Ectodermal cell (in vitro differentiated cells): ENCODE measurements at regions not wholly inside any gene's neighbourhood (a gene's known extent, or its start where the extent isn't known, plus 50 kb on each side); places are given as distances from the start of the nearest gene placed in this dataset.
"Not testable (repeated sequence)": the region's sequence is repeated elsewhere in the genome, so short reads cannot be mapped to it uniquely, and the experiment has no call there.

Source experiments
- H3K27ac ChIP-seq: 2 replicates; pipeline ENCODE4 v1.7.0; 2013; ENCODE audit warnings: mild to moderate bottlenecking, low read depth, low read length; ENCODE audit not compliant: insufficient read depth, poor library complexity, severe bottlenecking
- H3K27me3 ChIP-seq: 2 replicates; pipeline ENCODE4 v1.7.0; 2013; ENCODE audit warnings: mild to moderate bottlenecking, low read length; ENCODE audit not compliant: insufficient read depth, control insufficient read depth, poor library complexity, severe bottlenecking
- H3K36me3 ChIP-seq: one replicate; pipeline ENCODE4 v1.7.0; 2013; ENCODE audit warnings: low read length; ENCODE audit not compliant: control insufficient read depth, insufficient read depth
- H3K4me1 ChIP-seq: one replicate; pipeline ENCODE4 v1.7.0; 2013; ENCODE audit warnings: low read length; ENCODE audit not compliant: control insufficient read depth, insufficient read depth
- H3K4me3 ChIP-seq: 2 replicates; pipeline ENCODE4 v1.7.0; 2013; ENCODE audit warnings: low read depth, low read length, control low read depth; ENCODE audit not compliant: insufficient read depth
- H3K9me3 ChIP-seq: 2 replicates; pipeline ENCODE4 v1.7.0; 2013; ENCODE audit warnings: mild to moderate bottlenecking, low read length, moderate library complexity; ENCODE audit not compliant: control insufficient read depth
- WGBS, 2 experiments: methylation state at CpG; one replicate each; pipeline ENCODE4 v1.1.7; 2013; ENCODE audit warnings: missing lambda C conversion rate in 2 of 2; 5-methylcytosine and 5-hydroxymethylcytosine counted together

DNA sequence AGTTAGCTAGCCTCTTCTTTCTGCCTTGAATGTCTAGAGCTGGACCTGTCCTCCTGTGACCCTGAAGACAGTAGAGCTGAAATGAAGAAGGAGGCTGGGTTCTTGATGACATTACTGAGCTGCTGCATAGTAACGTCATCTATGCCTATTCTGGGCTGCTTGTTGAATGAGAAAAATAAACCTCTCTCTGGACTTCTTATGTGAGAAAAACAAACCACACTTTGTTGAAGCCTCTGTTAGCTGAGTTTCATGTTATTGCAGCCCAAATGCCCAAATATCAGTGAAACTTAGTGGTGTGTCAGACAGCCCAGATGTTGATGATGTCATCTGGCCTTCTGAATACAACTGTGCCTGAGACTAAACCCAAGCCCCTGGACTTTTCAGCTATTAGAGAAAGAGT, 67.0 kb upstream of the MAX start:
- Histone ChIP-seq H3K27me3 (no peaks in the 10 kb centered on the region), H3K4me3 (no peak overlapping the region), H3K36me3 (no peaks in the 10 kb centered on the region), H3K9me3 (no peaks in the 10 kb centered on the region), H3K27ac (no peak overlapping the region), H3K4me1 (peaks cover 15% of the 10 kb centered on the region)
- WGBS, 2 experiments, result 77 to 97% methylated on average over 1 of the region's 1 CpG

GRCh38 chr14:65170318-65170717, 68.0 kb upstream of the MAX start:
- H3K9me3 ChIP-seq, result no peaks in the 10 kb centered on the region
- H3K27ac ChIP-seq, result no peak overlapping the region
- WGBS, 2 experiments, result 90 to 93% methylated on average over 5 to 7 of the region's 7 CpGs
- no peak overlapping the region for H3K4me3 ChIP-seq
- peaks cover 15% of the 10 kb centered on the region for H3K4me1 ChIP-seq
- H3K27me3 ChIP-seq, result no peaks in the 10 kb centered on the region
- no peaks in the 10 kb centered on the region for H3K36me3 ChIP-seq

GRCh38 chr14:65170768-65171507, 68.6 kb upstream of the MAX start:
- Histone ChIP-seq H3K4me3 (no peak overlapping the region), H3K4me1 (peaks cover 15% of the 10 kb centered on the region), H3K27ac (no peak overlapping the region), H3K27me3 (no peaks in the 10 kb centered on the region), H3K36me3 (no peaks in the 10 kb centered on the region), H3K9me3 (no peaks in the 10 kb centered on the region)
- 30 to 33% methylated on average over 17 of the region's 17 CpGs for WGBS, 2 experiments

DNA sequence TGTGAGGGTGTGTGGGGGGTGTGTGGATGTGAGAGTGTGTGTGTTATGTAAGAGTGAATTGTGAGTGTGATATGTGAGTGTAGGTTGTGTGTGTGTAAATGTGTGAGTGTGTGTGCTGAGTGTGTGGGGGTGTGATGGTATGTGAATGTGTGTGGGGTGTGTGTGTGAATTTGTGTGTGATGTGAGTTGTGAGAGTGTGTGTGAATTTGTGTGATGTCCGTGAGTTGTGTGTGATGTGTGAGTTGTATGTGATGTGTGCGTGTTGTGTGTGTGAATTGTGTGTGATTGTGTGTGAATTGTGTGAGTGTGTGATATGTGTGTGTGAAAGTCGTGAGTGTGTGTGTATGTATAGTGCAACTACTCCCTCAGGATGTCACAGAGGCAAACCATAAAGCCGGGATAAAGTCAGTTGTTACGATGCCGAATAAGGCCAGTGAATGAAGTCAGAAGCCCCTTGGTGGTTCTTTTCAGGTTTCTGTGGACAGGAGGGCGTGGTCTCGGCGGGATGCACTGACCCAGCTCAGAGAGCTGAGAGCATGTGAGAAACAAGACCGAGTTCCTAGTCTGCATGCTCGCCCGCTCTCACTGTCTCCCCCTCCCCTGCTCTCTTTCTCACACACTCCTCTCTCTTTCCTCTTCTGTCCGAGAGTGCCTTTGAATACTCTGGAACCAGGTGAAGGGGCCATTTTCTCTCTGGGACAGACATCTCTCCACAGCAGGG, 71.8 kb upstream of the MAX start:
- Histone ChIP-seq H3K4me3 (no peak overlapping the region), H3K4me1 (peaks cover 15% of the 10 kb centered on the region), H3K36me3 (no peaks in the 10 kb centered on the region), H3K9me3 (no peaks in the 10 kb centered on the region), H3K27me3 (no peaks in the 10 kb centered on the region), H3K27ac (no peak overlapping the region)
- WGBS, 2 experiments, result 24 to 25% methylated on average over 13 of the region's 13 CpGs

DNA sequence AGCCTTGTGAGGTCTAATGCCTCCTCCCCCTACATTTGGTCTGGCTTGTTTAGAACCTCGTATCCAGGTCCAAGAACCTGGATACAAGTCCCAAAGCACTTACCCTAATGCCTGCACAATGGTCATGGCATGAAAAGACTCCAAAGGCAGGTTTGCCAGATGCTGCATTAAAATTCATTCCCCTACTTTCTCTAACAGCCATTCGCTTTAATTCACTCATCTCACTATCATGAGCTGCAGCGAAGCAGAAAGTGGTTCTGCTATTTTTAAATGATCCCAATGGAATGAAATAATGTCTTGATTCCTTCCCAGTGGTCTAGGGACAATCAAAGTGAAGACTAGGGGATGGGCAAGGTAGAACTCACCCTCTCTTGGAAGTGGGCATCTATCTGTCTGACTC, 72.5 kb upstream of the MAX start:
- no peaks in the 10 kb centered on the region for H3K27me3 ChIP-seq
- H3K36me3 ChIP-seq, result no peaks in the 10 kb centered on the region
- 86 to 87% methylated on average over 3 of the region's 3 CpGs for WGBS, 2 experiments
- H3K4me1 ChIP-seq, result peaks cover 15% of the 10 kb centered on the region
- H3K9me3 ChIP-seq, result no peaks in the 10 kb centered on the region
- no peak overlapping the region for H3K27ac ChIP-seq
- H3K4me3 ChIP-seq, result no peak overlapping the region

GRCh38 chr14:65177551-65177950, 75.2 kb upstream of the MAX start:
- H3K27ac ChIP-seq, result no peak overlapping the region
- no peaks in the 10 kb centered on the region for H3K36me3 ChIP-seq
- no peak overlapping the region for H3K4me3 ChIP-seq
- H3K4me1 ChIP-seq, result peaks cover 7% of the 10 kb centered on the region
- no peaks in the 10 kb centered on the region for H3K27me3 ChIP-seq
- WGBS, 2 experiments, result 93 to 95% methylated on average over 4 of the region's 4 CpGs
- H3K9me3 ChIP-seq, result no peaks in the 10 kb centered on the region

GRCh38 chr14:65179231-65179630, 76.9 kb upstream of the MAX start:
- H3K27me3 ChIP-seq, H3K4me1 ChIP-seq, H3K4me3 ChIP-seq, H3K9me3 ChIP-seq, H3K27ac ChIP-seq, H3K36me3 ChIP-seq: not testable (repeated sequence)
- WGBS, 2 experiments, result 87 to 94% methylated on average over 4 of the region's 4 CpGs

GRCh38 chr14:65179918-65180724, 77.8 kb upstream of the MAX start:
- Histone ChIP-seq H3K27ac (no peak overlapping the region), H3K27me3 (peaks cover 3% of the 10 kb centered on the region), H3K9me3 (no peaks in the 10 kb centered on the region), H3K4me1 (peaks cover 5% of the 10 kb centered on the region), H3K36me3 (no peaks in the 10 kb centered on the region), H3K4me3 (no peak overlapping the region)
- WGBS, 2 experiments, result 82% methylated on average over 8 of the region's 8 CpGs

DNA sequence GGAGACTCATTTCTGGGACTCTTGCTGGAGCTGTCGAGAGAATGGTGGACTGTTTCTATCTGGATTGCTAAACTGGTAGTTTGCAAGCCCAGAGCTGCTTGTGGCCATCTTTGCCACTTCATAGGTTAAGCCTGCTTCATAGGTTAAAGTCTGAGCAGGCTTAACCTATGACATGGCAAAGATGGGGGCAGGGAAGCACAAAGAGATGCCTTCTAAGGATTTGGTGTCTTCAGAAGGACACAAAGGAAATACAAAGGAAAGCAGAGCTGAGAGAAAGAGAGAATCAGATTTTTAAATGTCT, 78.4 kb upstream of the MAX start:
- no peaks in the 10 kb centered on the region for H3K36me3 ChIP-seq
- no peak overlapping the region for H3K27ac ChIP-seq
- peaks cover 6% of the 10 kb centered on the region for H3K4me1 ChIP-seq
- 93 to 94% methylated on average over 1 of the region's 1 CpG for WGBS, 2 experiments
- peaks cover 6% of the 10 kb centered on the region for H3K27me3 ChIP-seq
- H3K4me3 ChIP-seq, result no peak overlapping the region
- no peaks in the 10 kb centered on the region for H3K9me3 ChIP-seq

DNA sequence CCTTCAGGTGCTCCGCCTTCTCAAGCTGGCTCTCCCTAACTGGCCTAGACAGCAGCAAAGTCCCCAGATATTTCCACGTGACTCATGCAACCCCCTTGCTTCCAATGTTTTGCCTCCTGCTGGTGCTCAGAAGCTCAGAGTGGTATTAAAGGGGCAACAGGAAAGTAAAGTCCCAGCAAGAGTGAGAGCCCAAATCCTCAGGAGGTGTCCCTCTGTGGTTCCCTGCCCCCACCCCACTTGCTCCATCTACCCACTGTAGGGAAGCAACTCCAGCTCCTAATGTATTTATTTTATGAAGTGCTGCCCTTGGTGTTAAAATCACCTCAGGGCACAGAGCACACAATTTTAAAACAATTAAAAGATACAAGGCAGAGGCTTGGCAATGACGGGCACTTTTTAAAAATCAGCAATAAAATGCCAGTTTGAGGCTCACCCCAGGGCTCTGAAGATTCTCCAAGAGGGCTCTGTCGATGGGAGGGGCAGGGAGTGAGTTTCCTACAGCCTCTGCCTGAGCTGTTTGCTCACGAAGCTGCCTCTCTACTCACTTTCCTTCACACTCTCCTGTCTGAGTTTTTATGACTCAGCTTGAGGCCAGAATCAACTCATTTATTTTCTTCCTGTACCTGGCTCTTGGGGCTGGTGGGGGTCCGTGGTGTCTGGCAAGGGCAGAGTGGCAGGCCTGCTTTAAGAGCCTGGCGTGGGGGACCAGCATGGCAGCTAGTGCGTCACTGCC, 81.9 kb upstream of the MAX start:
- H3K27ac ChIP-seq, result no peak overlapping the region
- no peaks in the 10 kb centered on the region for H3K9me3 ChIP-seq
- no peak overlapping the region for H3K4me3 ChIP-seq
- 61 to 67% methylated on average over 7 to 8 of the region's 8 CpGs for WGBS, 2 experiments
- H3K36me3 ChIP-seq, result no peaks in the 10 kb centered on the region
- H3K27me3 ChIP-seq, result peaks cover 12% of the 10 kb centered on the region
- peaks cover 17% of the 10 kb centered on the region for H3K4me1 ChIP-seq
